C4-2B (cell line): ENCODE measurements at regions not wholly inside any gene's neighbourhood (a gene's known extent, or its start where the extent isn't known, plus 50 kb on each side); places are given as distances from the start of the nearest gene placed in this dataset.
A peak's percentile ranks its signal among the peaks of the same experiment; 100 is the strongest.

Experiments used
- H3K27ac ChIP-seq: fragments of 450-650 bp; 2 replicates; pipeline ENCODE4 v1.5.1; 2017
- CTCF ChIP-seq: fragments of 450-650 bp; conservative IDR thresholded peaks from 2 replicates; pipeline ENCODE4 v1.5.1; 2017; ENCODE audit warnings: mild to moderate bottlenecking
- ZFX ChIP-seq: fragments of 450-650 bp; IDR thresholded peaks from 2 replicates; pipeline ENCODE4 v1.6.1; 2017

DNA sequence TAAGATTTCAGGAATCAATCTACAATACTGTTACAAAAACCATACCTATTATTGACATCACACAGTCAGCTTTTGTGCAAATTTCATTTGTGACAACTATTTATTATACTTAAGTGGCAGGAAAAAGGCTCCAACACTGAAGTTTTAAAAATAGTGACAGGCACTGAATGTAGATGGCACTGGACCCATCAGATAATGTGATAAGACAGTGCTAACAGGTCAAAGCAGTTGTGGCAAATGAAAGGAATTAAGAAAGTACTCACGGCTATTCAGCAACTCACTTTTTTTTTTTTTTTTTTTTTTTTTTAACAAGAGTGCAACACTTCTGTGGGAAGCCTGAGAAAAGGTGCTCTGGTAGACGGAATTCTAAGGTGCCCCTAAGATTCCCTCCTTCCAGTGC lies 115.0 kb upstream of the MEF2C start:
- no peak overlapping the region for H3K27ac ChIP-seq
- no peak for TF ChIP-seq ZFX
- no peak for TF ChIP-seq CTCF

GRCh38 chr5:88984040-88984439 lies 101.1 kb upstream of the MEF2C start:
- TF ChIP-seq CTCF (no peak), ZFX (no peak)
- H3K27ac ChIP-seq: no peak overlapping the region

DNA sequence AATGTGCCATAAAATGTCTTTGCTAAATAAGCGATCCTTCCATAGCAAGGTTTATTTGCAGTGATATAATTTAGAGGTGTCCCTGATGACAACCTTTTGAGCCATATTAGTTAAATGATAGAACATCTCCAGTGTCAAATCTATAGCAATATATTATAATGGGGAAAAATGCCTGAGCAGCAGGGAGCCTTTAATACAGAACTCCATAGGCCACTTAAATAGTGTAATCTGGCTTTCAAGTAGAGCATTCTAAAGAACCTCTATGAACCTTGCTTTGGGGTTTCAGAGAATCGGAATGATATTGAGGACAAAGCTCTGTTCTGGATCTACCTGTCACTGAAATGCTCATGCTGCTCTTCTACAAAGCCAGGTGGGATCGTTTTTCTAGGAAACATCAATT lies 96.7 kb upstream of the MEF2C start:
- H3K27ac ChIP-seq: no peak overlapping the region
- no peak for TF ChIP-seq CTCF
- TF ChIP-seq ZFX: no peak

GRCh38 chr5:88979244-88979643 lies 96.3 kb upstream of the MEF2C start:
- TF ChIP-seq ZFX (no peak), CTCF (no peak)
- no peak overlapping the region for H3K27ac ChIP-seq

GRCh38 chr5:88976914-88977313 lies 93.9 kb upstream of the MEF2C start:
- TF ChIP-seq ZFX (no peak), CTCF (no peak)
- no peak overlapping the region for H3K27ac ChIP-seq

DNA sequence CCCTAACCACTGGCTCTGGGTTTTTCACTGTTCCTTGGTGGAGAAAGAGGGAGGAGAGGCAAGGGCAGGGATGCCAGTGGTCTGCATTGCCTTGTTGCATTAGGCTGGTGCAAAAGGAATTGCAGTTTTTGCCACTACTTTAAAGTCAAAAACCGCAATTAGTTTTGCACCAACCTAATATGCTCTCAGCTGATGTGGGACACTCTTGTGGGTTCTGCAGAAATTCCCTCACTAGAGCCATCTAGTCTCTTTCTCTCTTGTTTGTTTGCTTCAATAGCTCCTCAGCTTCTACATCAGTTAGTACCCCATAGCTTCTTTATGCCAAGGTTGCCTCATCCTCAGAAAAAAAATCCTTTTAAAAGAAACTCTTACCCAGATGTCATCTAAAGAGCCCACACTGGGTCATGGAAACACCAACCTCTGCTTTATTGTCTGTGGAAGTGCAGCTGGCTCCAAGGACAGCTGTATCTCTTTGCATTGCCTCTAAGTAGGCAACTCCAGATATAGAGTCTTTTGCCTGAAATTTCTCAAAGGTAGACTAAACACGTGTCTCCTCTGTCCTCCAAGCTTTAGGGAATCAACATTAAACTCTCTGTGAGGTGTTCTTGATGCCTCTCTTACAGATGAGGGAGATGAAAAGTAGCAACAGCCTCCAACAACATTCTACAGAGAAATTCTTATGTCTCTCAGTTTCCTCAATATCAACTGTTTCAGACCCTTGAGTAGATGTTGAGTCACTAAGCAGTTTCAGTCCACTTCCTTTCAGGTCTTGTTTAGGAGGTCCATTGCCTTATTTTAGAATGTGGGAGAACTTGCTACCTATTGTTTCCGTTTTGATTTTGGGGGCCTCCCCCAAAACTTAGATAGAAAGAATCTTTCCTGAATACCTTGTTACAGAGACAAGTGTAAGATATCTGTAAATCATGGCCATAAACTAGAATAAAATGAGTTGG lies 84.9 kb upstream of the MEF2C start:
- H3K27ac ChIP-seq: no peak overlapping the region
- TF ChIP-seq CTCF: no peak
- TF ChIP-seq ZFX: no peak

DNA sequence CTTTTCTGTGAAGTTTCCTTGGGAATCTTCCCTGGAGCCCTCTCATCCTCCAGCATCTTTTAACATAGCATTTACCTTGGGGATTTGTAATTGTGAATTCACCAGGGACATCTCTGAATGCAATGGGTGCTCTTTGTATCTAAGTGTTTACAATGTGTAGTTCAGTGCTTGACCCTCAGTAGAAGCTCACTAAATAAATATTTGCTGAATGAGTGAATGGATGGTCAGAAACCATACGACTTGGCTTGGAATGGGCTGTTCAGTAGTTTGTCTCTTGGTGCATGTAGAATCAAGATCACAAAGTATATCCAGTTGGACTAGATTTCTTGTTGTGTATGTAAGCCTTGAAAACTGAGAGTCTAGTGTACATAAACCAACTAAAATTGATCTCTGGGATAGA lies 81.8 kb upstream of the MEF2C start:
- TF ChIP-seq ZFX (no peak), CTCF (no peak)
- H3K27ac ChIP-seq: peak overlapping the region; percentile 75; the same call in 1 of the 2 replicates
